ENCODE measurements at regions not wholly inside any gene's neighbourhood (a gene's known extent, or its start where the extent isn't known, plus 50 kb on each side); places are given as distances from the start of the nearest gene placed in this dataset.
"Not testable (repeated sequence)": the region's sequence is repeated elsewhere in the genome, so short reads cannot be mapped to it uniquely, and the experiment has no call there.

GRCh38 chr2:8379549-8379948 lies 302.3 kb upstream of the ID2 start:
- H3K9me3 ChIP-seq: no peaks in the 10 kb centered on the region
- H3K27ac ChIP-seq: peak overlapping the region in 1 of 3 donors; percentile 35
- no peaks in the 10 kb centered on the region for H3K36me3 ChIP-seq
- DNase-seq: no peak
- no peak for TF ChIP-seq POLR2A (IDR thresholded peaks at IDR 0.05)
- TF ChIP-seq CTCF (IDR thresholded peaks at IDR 0.05): no peak
- 85 to 94% methylated on average over 4 of the region's 4 CpGs for WGBS, 2 donors
- H3K27me3 ChIP-seq: no peaks in the 10 kb centered on the region
- intact Hi-C loops (cut with DNase I): no loop called here
- H3K4me1 ChIP-seq: no peaks in the 10 kb centered on the region
- no peak overlapping the region for H3K4me3 ChIP-seq (replicated peaks in 1 of 3)

DNA sequence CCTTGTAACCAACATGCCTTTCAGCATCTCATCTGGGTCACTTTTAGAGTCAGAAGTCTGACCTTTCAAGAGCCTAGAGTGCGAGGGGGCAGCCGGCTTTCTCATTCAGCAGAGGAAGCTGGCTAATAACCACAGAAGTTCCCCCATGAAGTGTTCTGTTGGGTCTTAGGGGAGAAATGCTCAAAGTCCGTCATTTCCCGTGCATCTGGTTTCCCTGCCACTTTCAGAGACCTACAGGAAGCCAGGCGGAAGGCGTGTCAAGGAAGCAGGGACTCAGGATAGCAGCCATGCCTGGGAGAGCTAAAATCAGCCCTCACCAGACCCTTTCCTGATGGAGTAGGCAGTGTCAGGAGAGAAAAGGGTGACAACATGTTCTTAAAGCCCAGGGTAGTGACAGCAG lies 301.8 kb upstream of the ID2 start:
- Histone ChIP-seq H3K27ac (peak overlapping the region in 1 of 3 donors; percentile 35), H3K9me3 (no peaks in the 10 kb centered on the region), H3K36me3 (no peaks in the 10 kb centered on the region), H3K4me1 (no peaks in the 10 kb centered on the region), H3K27me3 (no peaks in the 10 kb centered on the region), H3K4me3 (replicated peaks in 1 of 3) (no peak overlapping the region)
- TF ChIP-seq POLR2A (IDR thresholded peaks at IDR 0.05) (no peak), CTCF (IDR thresholded peaks at IDR 0.05) (no peak)
- intact Hi-C loops (cut with DNase I): no loop called here
- peak in 1 of 2 donors; percentile 6 for DNase-seq
- whole genome bisulfite sequencing, 2 donors: 74 to 85% methylated on average over 6 of the region's 6 CpGs

DNA sequence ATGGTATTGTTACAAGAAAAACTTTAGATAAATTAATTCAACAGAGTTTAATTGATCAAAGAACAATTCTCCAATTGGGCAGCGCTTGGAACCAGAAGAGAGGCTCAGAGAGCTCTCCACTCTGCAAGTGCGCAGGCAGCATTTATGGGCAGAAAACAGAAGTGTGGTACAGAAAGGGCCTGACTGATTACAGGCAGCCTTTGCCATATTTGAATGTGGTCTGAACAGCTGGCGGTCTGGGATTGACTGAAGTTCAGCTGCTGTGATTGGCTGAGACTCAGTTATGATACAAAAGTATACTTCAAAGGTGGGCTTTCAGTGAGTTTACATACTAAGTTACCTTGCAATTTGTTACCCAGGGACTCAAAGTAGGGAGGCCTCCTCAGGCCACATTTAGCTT lies 301.3 kb upstream of the ID2 start:
- intact Hi-C loops (cut with DNase I): no loop called here
- no peak overlapping the region for H3K27ac ChIP-seq
- TF ChIP-seq POLR2A (IDR thresholded peaks at IDR 0.05) (no peak), CTCF (IDR thresholded peaks at IDR 0.05) (no peak)

DNA sequence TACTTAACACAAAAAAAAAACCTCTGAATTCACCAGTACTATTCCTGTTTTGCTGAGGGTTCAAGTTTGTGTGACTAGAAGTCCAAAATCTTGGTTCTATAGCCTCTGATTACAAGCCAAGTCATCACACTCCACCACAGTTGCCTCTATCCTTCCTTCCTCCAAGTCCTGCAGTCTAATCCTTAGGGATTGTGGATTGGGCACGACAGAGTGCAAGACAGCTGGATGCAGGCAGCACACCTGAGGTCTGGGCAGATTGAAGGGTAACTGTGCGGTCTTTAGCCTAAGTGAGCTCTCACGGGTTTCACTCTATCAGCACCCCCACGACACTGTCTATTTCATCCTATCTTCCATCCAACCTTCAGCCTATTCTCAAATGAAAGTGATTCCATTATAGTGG lies 299.4 kb upstream of the ID2 start:
- WGBS, 2 donors: 81 to 85% methylated on average over 4 of the region's 4 CpGs
- no peak for DNase-seq
- no peak for TF ChIP-seq CTCF (IDR thresholded peaks at IDR 0.05)
- TF ChIP-seq POLR2A (IDR thresholded peaks at IDR 0.05): no peak
- no peak overlapping the region for H3K27ac ChIP-seq
- H3K4me3 ChIP-seq (replicated peaks in 1 of 3): no peak overlapping the region
- no peaks in the 10 kb centered on the region for H3K36me3 ChIP-seq
- H3K4me1 ChIP-seq: no peaks in the 10 kb centered on the region
- intact Hi-C loops (cut with DNase I): no loop called here
- H3K9me3 ChIP-seq: no peaks in the 10 kb centered on the region
- no peaks in the 10 kb centered on the region for H3K27me3 ChIP-seq

More for the DNA sequence above, 301.3 kb upstream of the ID2 start:
- no peak for DNase-seq
- no peaks in the 10 kb centered on the region for H3K36me3 ChIP-seq
- H3K27me3 ChIP-seq: no peaks in the 10 kb centered on the region
- H3K4me1 ChIP-seq: no peaks in the 10 kb centered on the region
- no peaks in the 10 kb centered on the region for H3K9me3 ChIP-seq
- 86 to 92% methylated on average over 3 of the region's 3 CpGs for WGBS, 2 donors
- H3K4me3 ChIP-seq (replicated peaks in 1 of 3): no peak overlapping the region

DNA sequence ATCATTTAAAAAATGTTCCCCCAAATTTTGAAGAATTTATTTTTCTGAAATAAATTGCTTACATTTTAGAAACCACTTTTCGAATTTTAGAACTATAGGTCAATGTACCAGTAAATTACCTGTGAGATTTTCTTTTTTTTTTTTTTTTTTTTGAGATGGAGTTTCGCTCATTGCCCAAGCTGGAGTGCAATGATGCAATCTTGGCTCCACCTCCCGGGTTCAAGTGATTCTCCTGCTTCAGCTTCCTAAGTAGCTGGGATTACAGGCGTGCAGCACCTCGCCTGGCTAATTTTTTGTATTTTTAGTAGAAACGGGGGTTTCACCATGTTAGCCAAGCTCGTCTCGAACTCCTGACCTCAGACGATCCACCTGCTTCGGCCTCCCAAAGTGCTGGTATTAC lies 295.1 kb upstream of the ID2 start:
- WGBS, 2 donors: 74 to 83% methylated on average over 9 to 10 of the region's 10 CpGs
- H3K9me3 ChIP-seq; H3K4me1 ChIP-seq; H3K36me3 ChIP-seq; H3K4me3 ChIP-seq (replicated peaks in 1 of 3); H3K27me3 ChIP-seq; H3K27ac ChIP-seq; intact Hi-C loops (cut with DNase I); DNase-seq: not testable (repeated sequence)

GRCh38 chr2:8388781-8389180 lies 293.1 kb upstream of the ID2 start:
- H3K27ac ChIP-seq: no peak overlapping the region
- no peaks in the 10 kb centered on the region for H3K9me3 ChIP-seq
- no peaks in the 10 kb centered on the region for H3K27me3 ChIP-seq
- TF ChIP-seq CTCF (IDR thresholded peaks at IDR 0.05) (no peak), POLR2A (IDR thresholded peaks at IDR 0.05) (no peak)
- no peak for DNase-seq
- 87 to 94% methylated on average over 2 of the region's 2 CpGs for WGBS, 2 donors
- H3K4me3 ChIP-seq (replicated peaks in 1 of 3): no peak overlapping the region
- intact Hi-C loops (cut with DNase I): no loop called here
- no peaks in the 10 kb centered on the region for H3K36me3 ChIP-seq
- no peaks in the 10 kb centered on the region for H3K4me1 ChIP-seq
